ENCODE measurements at regions not wholly inside any gene's neighbourhood (a gene's known extent, or its start where the extent isn't known, plus 50 kb on each side); places are given as distances from the start of the nearest gene placed in this dataset.

GRCh38 chr1:221246067-221246466 is 366.8 kb downstream of the HLX start:
- TF ChIP-seq POLR2A (IDR thresholded peaks at IDR 0.05; ENCODE audit: low read depth, low read length) = no peak
- TF ChIP-seq TAF1 (IDR thresholded peaks at IDR 0.05; ENCODE audit: borderline replicate concordance, low read depth, low read length) = no peak
- TF ChIP-seq POLR2AphosphoS5 (IDR thresholded peaks at IDR 0.05; ENCODE audit: low read depth, low read length) = no peak
